ENCODE measurements at regions not wholly inside any gene's neighbourhood (a gene's known extent, or its start where the extent isn't known, plus 50 kb on each side); places are given as distances from the start of the nearest gene placed in this dataset.

- H3K9me3 ChIP-seq (ENCODE audit: control insufficient read depth, low read depth, low read length): no peaks in the 10 kb centered on the region
- WGBS (ENCODE audit: insufficient coverage, low lambda C conversion rate): no CpG with 5 or more reads among the region's 6 CpGs
- H3K27ac ChIP-seq (ENCODE audit: low read length): no peak overlapping the region
- no peak for DNase-seq
- H3K4me1 ChIP-seq (ENCODE audit: control insufficient read depth, insufficient read depth, low read length): no peaks in the 10 kb centered on the region
- H3K36me3 ChIP-seq (ENCODE audit: control insufficient read depth, insufficient read depth, low read length): no peaks in the 10 kb centered on the region
- no peak overlapping the region for H3K4me3 ChIP-seq (ENCODE audit: low read length)
- no peaks in the 10 kb centered on the region for H3K27me3 ChIP-seq (ENCODE audit: control insufficient read depth, insufficient read depth, low read length)
Observed at GRCh38 chr14:98731286-98731685, 540.7 kb downstream of the BCL11B start.

GRCh38 chr14:98731701-98732100, 540.3 kb downstream of the BCL11B start:
- H3K9me3 ChIP-seq (ENCODE audit: control insufficient read depth, low read depth, low read length): no peaks in the 10 kb centered on the region
- no peaks in the 10 kb centered on the region for H3K27me3 ChIP-seq (ENCODE audit: control insufficient read depth, insufficient read depth, low read length)
- H3K4me3 ChIP-seq (ENCODE audit: low read length): no peak overlapping the region
- H3K4me1 ChIP-seq (ENCODE audit: control insufficient read depth, insufficient read depth, low read length): no peaks in the 10 kb centered on the region
- H3K27ac ChIP-seq (ENCODE audit: low read length): no peak overlapping the region
- no CpG with 5 or more reads among the region's 3 CpGs for WGBS (ENCODE audit: insufficient coverage, low lambda C conversion rate)
- DNase-seq: no peak
- no peaks in the 10 kb centered on the region for H3K36me3 ChIP-seq (ENCODE audit: control insufficient read depth, insufficient read depth, low read length)

GRCh38 chr14:98733536-98733935, 538.5 kb downstream of the BCL11B start:
- no peaks in the 10 kb centered on the region for H3K4me1 ChIP-seq (ENCODE audit: control insufficient read depth, insufficient read depth, low read length)
- no peak overlapping the region for H3K4me3 ChIP-seq (ENCODE audit: low read length)
- H3K27me3 ChIP-seq (ENCODE audit: control insufficient read depth, insufficient read depth, low read length): no peaks in the 10 kb centered on the region
- H3K9me3 ChIP-seq (ENCODE audit: control insufficient read depth, low read depth, low read length): no peaks in the 10 kb centered on the region
- DNase-seq: no peak
- no CpG with 5 or more reads among the region's 3 CpGs for WGBS (ENCODE audit: insufficient coverage, low lambda C conversion rate)
- H3K27ac ChIP-seq (ENCODE audit: low read length): no peak overlapping the region
- no peaks in the 10 kb centered on the region for H3K36me3 ChIP-seq (ENCODE audit: control insufficient read depth, insufficient read depth, low read length)

- Histone ChIP-seq H3K4me3 (ENCODE audit: low read length) (no peak overlapping the region), H3K36me3 (ENCODE audit: control insufficient read depth, insufficient read depth, low read length) (no peaks in the 10 kb centered on the region), H3K4me1 (ENCODE audit: control insufficient read depth, insufficient read depth, low read length) (no peaks in the 10 kb centered on the region), H3K27ac (ENCODE audit: low read length) (no peak overlapping the region), H3K9me3 (ENCODE audit: control insufficient read depth, low read depth, low read length) (no peaks in the 10 kb centered on the region), H3K27me3 (ENCODE audit: control insufficient read depth, insufficient read depth, low read length) (no peaks in the 10 kb centered on the region)
- DNase-seq: no peak
- no CpG with 5 or more reads among the region's 11 CpGs for WGBS (ENCODE audit: insufficient coverage, low lambda C conversion rate)
Observed at GRCh38 chr14:98736701-98737338, 535.2 kb downstream of the BCL11B start.

GRCh38 chr14:98741523-98741922, 530.5 kb downstream of the BCL11B start:
- no peak for DNase-seq
- Histone ChIP-seq H3K4me3 (ENCODE audit: low read length) (no peak overlapping the region), H3K27me3 (ENCODE audit: control insufficient read depth, insufficient read depth, low read length) (no peaks in the 10 kb centered on the region), H3K9me3 (ENCODE audit: control insufficient read depth, low read depth, low read length) (no peaks in the 10 kb centered on the region), H3K27ac (ENCODE audit: low read length) (no peak overlapping the region), H3K36me3 (ENCODE audit: control insufficient read depth, insufficient read depth, low read length) (no peaks in the 10 kb centered on the region), H3K4me1 (ENCODE audit: control insufficient read depth, insufficient read depth, low read length) (no peaks in the 10 kb centered on the region)
- no CpG with 5 or more reads among the region's 8 CpGs for WGBS (ENCODE audit: insufficient coverage, low lambda C conversion rate)

- no peaks in the 10 kb centered on the region for H3K36me3 ChIP-seq (ENCODE audit: control insufficient read depth, insufficient read depth, low read length)
- no peak overlapping the region for H3K4me3 ChIP-seq (ENCODE audit: low read length)
- H3K4me1 ChIP-seq (ENCODE audit: control insufficient read depth, insufficient read depth, low read length): no peaks in the 10 kb centered on the region
- WGBS (ENCODE audit: insufficient coverage, low lambda C conversion rate): no CpG with 5 or more reads among the region's 7 CpGs
- no peaks in the 10 kb centered on the region for H3K27me3 ChIP-seq (ENCODE audit: control insufficient read depth, insufficient read depth, low read length)
- DNase-seq: no peak
- no peak overlapping the region for H3K27ac ChIP-seq (ENCODE audit: low read length)
- no peaks in the 10 kb centered on the region for H3K9me3 ChIP-seq (ENCODE audit: control insufficient read depth, low read depth, low read length)
Observed at GRCh38 chr14:98742001-98742400, 530.0 kb downstream of the BCL11B start.

- WGBS (ENCODE audit: insufficient coverage, low lambda C conversion rate): no CpG with 5 or more reads among the region's 8 CpGs
- H3K27me3 ChIP-seq (ENCODE audit: control insufficient read depth, insufficient read depth, low read length): no peaks in the 10 kb centered on the region
- H3K27ac ChIP-seq (ENCODE audit: low read length): no peak overlapping the region
- no peaks in the 10 kb centered on the region for H3K9me3 ChIP-seq (ENCODE audit: control insufficient read depth, low read depth, low read length)
- DNase-seq: no peak
- no peaks in the 10 kb centered on the region for H3K4me1 ChIP-seq (ENCODE audit: control insufficient read depth, insufficient read depth, low read length)
- H3K36me3 ChIP-seq (ENCODE audit: control insufficient read depth, insufficient read depth, low read length): no peaks in the 10 kb centered on the region
- no peak overlapping the region for H3K4me3 ChIP-seq (ENCODE audit: low read length)
Observed at GRCh38 chr14:98743536-98743935, 528.5 kb downstream of the BCL11B start.

GRCh38 chr14:98748966-98749365, 523.0 kb downstream of the BCL11B start:
- DNase-seq: no peak
- Histone ChIP-seq H3K4me3 (ENCODE audit: low read length) (no peak overlapping the region), H3K9me3 (ENCODE audit: control insufficient read depth, low read depth, low read length) (no peaks in the 10 kb centered on the region), H3K27me3 (ENCODE audit: control insufficient read depth, insufficient read depth, low read length) (no peaks in the 10 kb centered on the region), H3K4me1 (ENCODE audit: control insufficient read depth, insufficient read depth, low read length) (no peaks in the 10 kb centered on the region), H3K27ac (ENCODE audit: low read length) (no peak overlapping the region), H3K36me3 (ENCODE audit: control insufficient read depth, insufficient read depth, low read length) (no peaks in the 10 kb centered on the region)

- Histone ChIP-seq H3K36me3 (ENCODE audit: control insufficient read depth, insufficient read depth, low read length) (no peaks in the 10 kb centered on the region), H3K27ac (ENCODE audit: low read length) (no peak overlapping the region), H3K27me3 (ENCODE audit: control insufficient read depth, insufficient read depth, low read length) (no peaks in the 10 kb centered on the region), H3K4me1 (ENCODE audit: control insufficient read depth, insufficient read depth, low read length) (no peaks in the 10 kb centered on the region), H3K9me3 (ENCODE audit: control insufficient read depth, low read depth, low read length) (no peaks in the 10 kb centered on the region), H3K4me3 (ENCODE audit: low read length) (no peak overlapping the region)
- 60% methylated on average over 1 of the region's 2 CpGs for WGBS (ENCODE audit: insufficient coverage, low lambda C conversion rate)
- DNase-seq: no peak
Observed at GRCh38 chr14:98751110-98751509, 520.9 kb downstream of the BCL11B start.

GRCh38 chr14:98752660-98753059, 519.3 kb downstream of the BCL11B start:
- WGBS (ENCODE audit: insufficient coverage, low lambda C conversion rate): no CpG with 5 or more reads among the region's 1 CpG

GRCh38 chr14:98754343-98755020, 517.5 kb downstream of the BCL11B start:
- Histone ChIP-seq H3K4me3 (ENCODE audit: low read length) (no peak overlapping the region), H3K27me3 (ENCODE audit: control insufficient read depth, insufficient read depth, low read length) (no peaks in the 10 kb centered on the region), H3K9me3 (ENCODE audit: control insufficient read depth, low read depth, low read length) (no peaks in the 10 kb centered on the region), H3K4me1 (ENCODE audit: control insufficient read depth, insufficient read depth, low read length) (no peaks in the 10 kb centered on the region), H3K27ac (ENCODE audit: low read length) (no peak overlapping the region), H3K36me3 (ENCODE audit: control insufficient read depth, insufficient read depth, low read length) (no peaks in the 10 kb centered on the region)
- no peak for DNase-seq
- WGBS (ENCODE audit: insufficient coverage, low lambda C conversion rate): no CpG with 5 or more reads among the region's 2 CpGs

More at GRCh38 chr14:98752660-98753059, 519.3 kb downstream of the BCL11B start:
- no peak for DNase-seq
- Histone ChIP-seq H3K36me3 (ENCODE audit: control insufficient read depth, insufficient read depth, low read length) (no peaks in the 10 kb centered on the region), H3K4me3 (ENCODE audit: low read length) (no peak overlapping the region), H3K27me3 (ENCODE audit: control insufficient read depth, insufficient read depth, low read length) (no peaks in the 10 kb centered on the region), H3K27ac (ENCODE audit: low read length) (no peak overlapping the region), H3K9me3 (ENCODE audit: control insufficient read depth, low read depth, low read length) (no peaks in the 10 kb centered on the region), H3K4me1 (ENCODE audit: control insufficient read depth, insufficient read depth, low read length) (no peaks in the 10 kb centered on the region)
